ENCODE measurements at regions not wholly inside any gene's neighbourhood (a gene's known extent, or its start where the extent isn't known, plus 50 kb on each side); places are given as distances from the start of the nearest gene placed in this dataset.

DNA sequence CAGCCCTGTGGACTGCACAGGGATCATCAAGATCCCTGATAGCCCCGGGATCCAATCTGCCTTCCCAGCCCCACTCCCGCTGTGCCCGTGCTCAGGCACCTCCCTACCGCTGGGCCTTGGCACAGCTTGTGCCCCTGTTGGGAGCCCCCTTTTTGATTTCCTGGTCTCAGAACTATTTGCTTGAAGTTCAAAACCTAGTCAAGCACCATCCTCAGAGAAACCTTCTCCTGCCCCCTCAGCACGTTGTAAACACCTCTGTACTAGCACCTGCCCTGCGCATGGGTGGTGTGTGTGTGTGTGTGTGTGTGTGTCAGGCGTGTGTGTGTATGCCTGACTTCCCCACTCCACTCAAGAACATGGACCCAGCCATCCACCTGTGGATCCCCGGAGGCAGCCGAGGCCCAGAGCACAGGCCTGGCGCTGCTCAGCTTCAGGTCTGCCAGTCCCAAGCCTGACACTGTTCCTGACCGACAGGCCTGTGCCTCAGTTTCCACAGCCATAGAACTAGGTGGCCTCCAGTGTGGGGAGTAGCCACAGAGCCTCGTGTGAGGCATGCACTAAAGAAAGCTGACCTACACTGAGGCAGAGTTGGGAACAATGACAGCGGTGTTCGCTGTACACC, 65.5 kb downstream of the ADRA2C start:
- DNase-seq (ENCODE audit: low read depth) = no peak
- no peak overlapping the region for H3K4me3 ChIP-seq (ENCODE audit: low read depth, low read length)
- TF ChIP-seq POLR2A (IDR thresholded peaks at IDR 0.05; ENCODE audit: extremely low read depth, insufficient read length) (no peak), MYC (IDR thresholded peaks at IDR 0.05; ENCODE audit: low read depth, low read length) (no peak)
- TF ChIP-seq, protein P1, sequence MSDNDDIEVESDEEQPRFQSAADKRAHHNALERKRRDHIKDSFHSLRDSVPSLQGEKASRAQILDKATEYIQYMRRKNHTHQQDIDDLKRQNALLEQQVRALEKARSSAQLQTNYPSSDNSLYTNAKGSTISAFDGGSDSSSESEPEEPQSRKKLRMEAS (IDR thresholded peaks at IDR 0.05; ENCODE audit: low read depth, low read length) = no peak
- TF ChIP-seq, protein P2, sequence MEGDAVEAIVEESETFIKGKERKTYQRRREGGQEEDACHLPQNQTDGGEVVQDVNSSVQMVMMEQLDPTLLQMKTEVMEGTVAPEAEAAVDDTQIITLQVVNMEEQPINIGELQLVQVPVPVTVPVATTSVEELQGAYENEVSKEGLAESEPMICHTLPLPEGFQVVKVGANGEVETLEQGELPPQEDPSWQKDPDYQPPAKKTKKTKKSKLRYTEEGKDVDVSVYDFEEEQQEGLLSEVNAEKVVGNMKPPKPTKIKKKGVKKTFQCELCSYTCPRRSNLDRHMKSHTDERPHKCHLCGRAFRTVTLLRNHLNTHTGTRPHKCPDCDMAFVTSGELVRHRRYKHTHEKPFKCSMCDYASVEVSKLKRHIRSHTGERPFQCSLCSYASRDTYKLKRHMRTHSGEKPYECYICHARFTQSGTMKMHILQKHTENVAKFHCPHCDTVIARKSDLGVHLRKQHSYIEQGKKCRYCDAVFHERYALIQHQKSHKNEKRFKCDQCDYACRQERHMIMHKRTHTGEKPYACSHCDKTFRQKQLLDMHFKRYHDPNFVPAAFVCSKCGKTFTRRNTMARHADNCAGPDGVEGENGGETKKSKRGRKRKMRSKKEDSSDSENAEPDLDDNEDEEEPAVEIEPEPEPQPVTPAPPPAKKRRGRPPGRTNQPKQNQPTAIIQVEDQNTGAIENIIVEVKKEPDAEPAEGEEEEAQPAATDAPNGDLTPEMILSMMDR (IDR thresholded peaks at IDR 0.05; ENCODE audit: low read depth, low read length) = no peak

DNA sequence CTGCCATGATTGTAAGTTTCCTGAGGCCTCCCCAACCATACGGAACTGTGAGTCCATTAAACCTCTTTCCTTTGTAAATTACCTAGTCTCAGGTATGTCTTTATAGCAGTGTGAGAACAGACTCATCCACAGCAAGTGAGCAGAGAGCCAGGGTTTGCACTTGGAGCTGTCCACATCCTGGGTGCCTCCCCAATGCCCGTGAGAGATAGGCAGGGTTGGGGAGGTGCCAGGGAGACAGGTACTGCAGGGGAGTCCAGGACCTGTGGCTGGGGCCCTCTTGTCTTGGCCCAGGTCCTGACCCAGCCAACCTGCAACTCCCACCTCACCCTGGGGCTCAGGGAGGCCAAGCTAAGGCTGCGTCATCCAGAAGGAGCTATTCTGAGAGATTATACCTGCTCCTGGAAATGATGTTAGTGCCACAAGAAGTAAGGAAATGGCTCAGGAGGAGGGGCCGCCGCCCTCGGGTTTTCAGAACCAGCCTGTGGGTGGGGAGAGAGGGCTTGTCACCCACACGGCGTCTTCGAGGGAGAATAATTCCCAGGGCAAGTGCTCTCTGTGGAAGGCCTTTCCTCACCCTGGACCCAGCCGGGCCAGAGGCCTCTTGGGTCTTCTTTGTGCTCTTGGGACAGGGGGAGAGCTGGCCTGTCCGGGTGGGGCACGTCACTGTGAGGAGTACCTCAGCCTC, 66.5 kb downstream of the ADRA2C start:
- DNase-seq (ENCODE audit: low read depth) = no peak
- no peak overlapping the region for H3K4me3 ChIP-seq (ENCODE audit: low read depth, low read length)
- TF ChIP-seq, protein P2 (IDR thresholded peaks at IDR 0.05; ENCODE audit: low read depth, low read length) = no peak
- TF ChIP-seq, protein P1 (IDR thresholded peaks at IDR 0.05; ENCODE audit: low read depth, low read length) = no peak

DNA sequence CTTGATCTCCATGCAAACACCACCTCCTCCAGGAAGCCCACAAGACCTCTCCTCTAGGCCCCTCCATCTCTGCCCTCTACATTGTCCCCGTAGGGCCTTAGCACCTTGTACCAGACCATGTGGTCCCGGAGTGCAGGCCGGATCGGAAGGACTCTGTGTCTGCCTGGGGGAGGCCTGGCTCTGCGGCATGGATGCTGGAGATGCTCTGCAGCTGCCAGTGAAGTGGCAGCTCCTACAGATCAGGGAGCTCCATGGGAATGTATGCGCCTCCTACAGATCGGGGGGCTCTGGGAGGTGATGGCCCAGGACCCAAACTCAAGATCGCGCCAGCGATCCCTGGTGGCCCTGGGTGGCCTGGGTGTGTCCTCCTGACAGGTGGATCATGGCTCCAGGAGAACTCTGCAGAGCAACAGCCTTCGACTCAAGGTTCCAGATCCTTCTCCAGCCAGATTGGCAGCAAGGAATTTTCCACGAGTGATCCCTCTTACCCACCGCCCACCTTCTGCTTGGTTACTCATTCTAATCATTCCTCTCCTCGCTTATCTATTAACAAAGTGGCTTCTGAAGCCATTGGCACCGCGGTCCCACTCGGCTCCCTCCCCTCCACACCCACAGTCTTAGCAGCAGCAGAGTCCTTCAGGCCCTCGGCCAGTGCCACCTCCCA, 67.3 kb downstream of the ADRA2C start:
- DNase-seq (ENCODE audit: low read depth) = no peak
- H3K4me3 ChIP-seq (ENCODE audit: low read depth, low read length) = no peak overlapping the region
- TF ChIP-seq POLR2A (IDR thresholded peaks at IDR 0.05; ENCODE audit: extremely low read depth, insufficient read length) (no peak), MYC (IDR thresholded peaks at IDR 0.05; ENCODE audit: low read depth, low read length) (no peak)
- TF ChIP-seq, protein P1 (IDR thresholded peaks at IDR 0.05; ENCODE audit: low read depth, low read length) = no peak
- TF ChIP-seq, protein P2 (IDR thresholded peaks at IDR 0.05; ENCODE audit: low read depth, low read length) = no peak

DNA sequence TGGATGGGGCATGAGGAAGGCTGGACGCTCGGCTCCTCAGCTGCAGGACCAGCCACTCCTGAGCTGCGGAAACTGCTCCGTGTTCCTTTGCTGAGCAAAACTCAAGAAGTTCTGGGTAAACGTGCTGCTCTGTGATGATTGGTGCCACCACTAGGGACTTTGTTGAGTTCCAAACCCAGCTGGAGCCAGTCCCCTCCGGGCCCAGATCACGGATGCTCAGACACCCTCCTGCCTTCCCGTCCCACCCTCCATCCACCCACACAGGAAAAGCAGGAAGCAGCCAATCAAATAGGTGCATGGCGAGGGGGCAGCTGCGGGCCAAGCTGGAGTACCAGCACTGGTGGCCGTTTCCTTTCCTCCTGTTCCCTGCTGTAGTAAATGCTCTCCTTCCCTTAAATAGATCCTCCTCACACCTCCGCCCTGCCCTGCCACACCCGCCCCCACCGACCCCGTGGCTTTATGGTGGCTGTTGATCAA, 68.0 kb downstream of the ADRA2C start:
- H3K4me3 ChIP-seq (ENCODE audit: low read depth, low read length) = no peak overlapping the region
- TF ChIP-seq MYC (IDR thresholded peaks at IDR 0.05; ENCODE audit: low read depth, low read length) = no peak
- TF ChIP-seq, protein P2 (IDR thresholded peaks at IDR 0.05; ENCODE audit: low read depth, low read length) = peak; percentile 1
- no peak for DNase-seq (ENCODE audit: low read depth)

DNA sequence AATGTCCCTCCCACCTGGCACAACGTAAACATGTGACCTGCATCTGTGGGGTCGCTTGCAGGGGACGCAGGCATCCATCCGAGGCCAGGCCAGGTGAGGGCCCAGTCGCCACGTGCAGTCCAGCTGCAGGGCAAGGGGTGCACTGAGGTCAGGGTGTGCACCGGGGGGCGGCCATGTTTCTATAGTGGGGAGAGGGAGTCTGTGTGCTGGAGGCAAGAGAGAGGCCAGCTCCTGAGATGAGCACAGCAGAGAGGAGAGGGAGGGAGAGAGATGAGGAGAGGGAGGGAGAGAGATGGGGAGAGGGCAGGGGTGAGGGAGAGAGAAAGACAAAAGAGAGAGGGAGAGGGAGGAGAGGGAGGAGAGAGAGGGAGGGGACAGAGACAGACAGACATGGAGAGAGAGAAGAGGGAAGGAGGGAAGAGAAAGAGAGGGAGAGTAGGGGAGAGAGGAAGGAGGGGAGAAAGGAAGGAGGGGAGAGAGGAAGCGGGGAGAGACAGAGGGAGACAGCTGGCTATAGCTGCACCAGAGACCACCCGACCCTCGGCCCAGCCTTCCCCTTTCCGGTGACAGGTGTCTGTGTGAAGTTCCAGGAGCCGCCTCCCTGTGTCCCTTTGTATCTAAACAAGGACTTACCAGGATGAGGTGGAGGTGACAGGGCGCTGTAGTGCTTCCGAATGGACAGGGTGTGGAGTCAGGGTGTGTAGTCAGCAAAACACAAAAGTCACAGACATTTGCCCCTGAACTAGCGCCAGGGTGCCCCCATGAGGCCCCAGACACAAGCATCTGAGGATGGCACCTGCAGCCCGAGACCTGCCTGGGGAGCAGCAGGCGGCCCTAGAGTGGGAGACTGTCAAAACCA, 68.7 kb downstream of the ADRA2C start:
- DNase-seq (ENCODE audit: low read depth) = no peak
- TF ChIP-seq MYC (IDR thresholded peaks at IDR 0.05; ENCODE audit: low read depth, low read length) (no peak), POLR2A (IDR thresholded peaks at IDR 0.05; ENCODE audit: extremely low read depth, insufficient read length) (no peak)
- TF ChIP-seq, protein P1 (IDR thresholded peaks at IDR 0.05; ENCODE audit: low read depth, low read length) = no peak
- TF ChIP-seq, protein P2 (IDR thresholded peaks at IDR 0.05; ENCODE audit: low read depth, low read length) = no peak

More for the DNA sequence above, 68.7 kb downstream of the ADRA2C start:
- no peak overlapping the region for H3K4me3 ChIP-seq (ENCODE audit: low read depth, low read length)

Measured in NB4 (cell line).